HT1080 (cell line): ENCODE measurements at regions not wholly inside any gene's neighbourhood (a gene's known extent, or its start where the extent isn't known, plus 50 kb on each side); places are given as distances from the start of the nearest gene placed in this dataset.
A peak's percentile ranks its signal among the peaks of the same experiment; 100 is the strongest.

Experiments
- DNase-seq: peaks from one replicate; pipeline ENCODE4 v3.0.0-alpha.2; 2015; ENCODE audit warnings: low read depth

- no peak for DNase-seq
Observed at GRCh38 chr7:54846273-54846672, 87.3 kb upstream of the SEC61G start.

DNA sequence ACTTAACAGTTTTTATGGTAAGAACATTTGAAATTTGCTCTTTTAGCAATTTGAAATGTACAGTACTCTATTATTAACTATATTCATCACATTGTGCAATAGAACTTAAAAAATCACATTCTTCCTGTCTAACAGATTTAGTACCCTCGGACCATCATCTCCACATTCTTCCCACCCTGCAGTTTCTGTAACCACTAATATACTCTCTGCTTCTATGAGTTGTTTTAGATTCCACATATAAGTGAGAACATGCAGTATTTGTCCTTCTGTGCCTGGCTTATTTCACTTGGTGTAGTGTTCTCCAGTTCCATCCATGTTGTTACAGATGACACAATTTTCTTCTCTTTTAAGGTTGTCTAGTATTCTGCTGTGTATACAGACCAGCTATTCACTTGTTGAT is 88.9 kb upstream of the SEC61G start:
- no peak for DNase-seq

DNA sequence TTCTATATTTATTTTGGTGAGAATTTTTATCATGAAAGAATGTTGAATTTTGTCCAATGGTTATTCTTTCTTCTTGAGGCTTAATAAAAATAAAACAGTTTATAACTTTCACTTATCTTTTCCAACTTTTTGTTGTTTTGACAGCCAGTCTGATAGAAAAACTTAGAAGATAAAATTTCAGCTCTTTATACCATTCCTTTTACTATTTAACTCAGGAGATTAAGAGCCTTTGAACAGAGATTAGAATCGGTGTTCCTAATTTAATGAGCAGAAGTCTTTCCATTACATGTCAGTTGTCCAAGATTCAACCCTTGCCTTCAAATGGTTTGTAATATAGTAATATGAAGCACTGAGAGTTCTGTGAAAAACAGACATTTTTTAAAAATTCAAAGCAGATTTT is 97.8 kb upstream of the SEC61G start:
- DNase-seq = no peak

- no peak for DNase-seq
Observed at GRCh38 chr7:54857294-54857693, 98.3 kb upstream of the SEC61G start.

DNA sequence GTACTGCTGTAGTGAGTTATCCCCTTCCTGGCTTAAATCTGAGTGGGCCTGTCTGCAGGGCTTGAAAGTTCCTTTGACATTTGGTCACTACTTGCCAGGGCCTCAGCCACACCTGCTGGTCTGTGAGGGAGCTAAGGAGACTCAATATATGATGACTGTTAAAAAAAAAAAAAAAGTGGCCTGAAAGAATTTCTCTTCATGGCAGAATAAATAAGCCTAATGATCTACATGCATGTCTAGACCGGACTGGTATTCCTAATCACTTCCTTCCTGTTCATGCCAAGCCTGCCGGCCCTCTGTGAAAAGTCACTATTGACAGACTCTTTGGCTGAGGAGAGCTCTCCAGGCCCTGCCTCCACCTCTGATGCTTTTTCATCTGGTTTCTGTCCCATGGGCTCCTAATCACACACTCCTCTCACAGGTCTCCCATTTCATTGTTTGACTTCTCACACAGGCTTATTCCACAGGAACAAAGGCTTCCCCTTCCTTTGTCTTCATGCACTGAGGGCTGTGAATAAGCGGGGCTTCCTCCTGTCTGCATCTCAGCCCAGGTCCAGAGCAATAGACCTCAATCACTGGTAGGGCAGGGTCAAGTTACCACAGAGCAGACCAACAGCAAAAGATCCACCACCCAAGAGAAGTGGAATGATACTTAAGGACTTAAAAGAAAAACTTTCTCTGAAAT is 99.1 kb upstream of the SEC61G start:
- DNase-seq = peak; percentile 47

- DNase-seq = no peak
Observed at GRCh38 chr7:54859066-54859465, 100.1 kb upstream of the SEC61G start.

DNA sequence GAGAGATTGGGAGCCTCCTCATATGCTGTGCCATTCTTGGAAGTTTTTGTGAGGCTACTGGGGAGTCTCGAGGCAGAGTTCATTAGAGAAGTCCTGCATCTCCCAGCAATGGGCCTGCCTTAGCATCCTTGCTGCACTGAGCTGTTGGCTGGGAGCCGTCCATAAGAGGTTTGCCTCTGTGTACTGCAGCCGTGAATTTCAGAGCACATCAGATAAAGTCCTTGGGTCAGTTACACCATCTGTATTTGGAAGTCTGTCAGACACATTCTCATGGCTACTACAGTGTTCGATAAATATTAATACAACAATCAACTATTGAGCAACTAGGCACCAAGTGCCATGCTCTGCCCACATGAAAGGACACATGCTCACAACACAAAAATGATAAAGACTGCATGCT is 100.5 kb upstream of the SEC61G start:
- DNase-seq = no peak

GRCh38 chr7:54860003-54860775 is 101.2 kb upstream of the SEC61G start:
- DNase-seq = peak; percentile 32

GRCh38 chr7:54860843-54861242 is 101.8 kb upstream of the SEC61G start:
- DNase-seq = no peak

- no peak for DNase-seq
Observed at GRCh38 chr7:54864663-54865062, 105.7 kb upstream of the SEC61G start.

- no peak for DNase-seq
Observed at GRCh38 chr7:54869523-54869922, 110.5 kb upstream of the SEC61G start.

- peak; percentile 33 for DNase-seq
Observed at GRCh38 chr7:54874804-54875203, 115.8 kb upstream of the SEC61G start.

DNA sequence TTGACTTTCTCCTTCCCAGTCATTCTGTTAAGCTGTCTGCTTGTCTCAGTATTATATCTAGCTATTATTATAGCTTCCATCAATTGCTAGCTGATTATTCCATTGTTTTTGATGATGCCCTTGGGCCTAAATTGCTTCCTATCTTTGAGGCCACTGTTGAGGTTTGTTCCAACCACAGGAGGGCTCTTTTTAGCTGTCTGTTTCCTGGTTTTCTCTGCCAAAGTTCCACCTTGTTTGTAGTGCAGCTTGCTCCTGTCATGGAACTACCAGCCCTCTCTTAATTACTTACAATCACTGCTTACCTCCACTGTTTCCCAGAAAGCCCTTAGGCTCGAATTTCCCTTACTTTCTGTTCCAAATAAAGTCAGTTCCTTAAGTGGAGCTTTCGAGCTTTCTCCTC is 118.7 kb upstream of the SEC61G start:
- DNase-seq = peak; percentile 25

- DNase-seq = no peak
Observed at GRCh38 chr7:54878339-54878738, 119.3 kb upstream of the SEC61G start.

GRCh38 chr7:54879776-54880175 is 120.8 kb upstream of the SEC61G start:
- DNase-seq = no peak

- DNase-seq = no peak
Observed at GRCh38 chr7:54880326-54880989, 121.4 kb upstream of the SEC61G start.

DNA sequence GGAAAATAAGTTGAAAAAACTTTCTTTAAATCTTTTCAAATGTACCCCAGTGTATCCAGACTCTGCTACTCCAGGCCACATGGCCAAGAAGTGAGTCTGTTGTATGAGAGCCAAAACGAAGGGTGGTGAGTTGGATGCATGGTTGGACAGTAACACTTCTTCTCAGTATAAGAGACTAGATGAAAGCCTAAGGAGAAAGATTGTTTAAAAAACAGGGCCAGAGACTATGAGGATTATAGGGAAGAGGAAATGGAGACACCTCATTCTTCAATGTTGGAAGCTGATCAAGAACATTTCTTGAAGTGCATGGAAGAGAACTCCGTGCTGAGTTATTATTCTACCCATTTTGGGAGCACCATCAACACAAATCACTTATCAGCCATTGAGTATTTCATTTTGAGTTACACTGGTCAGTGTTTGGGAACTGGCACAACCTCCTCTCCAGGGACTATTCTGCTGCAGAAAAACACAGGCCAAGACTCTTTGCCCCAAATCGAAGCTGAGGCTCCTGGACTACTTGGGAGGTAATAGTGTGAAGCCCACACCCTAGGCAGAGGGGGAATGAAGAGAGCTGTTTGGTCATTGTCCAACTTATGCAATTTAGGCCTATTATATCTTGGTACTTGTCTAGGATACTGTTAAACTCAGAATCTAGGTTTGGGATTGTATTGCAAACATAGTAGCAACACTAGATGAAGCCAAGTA is 123.0 kb upstream of the SEC61G start:
- DNase-seq = no peak

DNA sequence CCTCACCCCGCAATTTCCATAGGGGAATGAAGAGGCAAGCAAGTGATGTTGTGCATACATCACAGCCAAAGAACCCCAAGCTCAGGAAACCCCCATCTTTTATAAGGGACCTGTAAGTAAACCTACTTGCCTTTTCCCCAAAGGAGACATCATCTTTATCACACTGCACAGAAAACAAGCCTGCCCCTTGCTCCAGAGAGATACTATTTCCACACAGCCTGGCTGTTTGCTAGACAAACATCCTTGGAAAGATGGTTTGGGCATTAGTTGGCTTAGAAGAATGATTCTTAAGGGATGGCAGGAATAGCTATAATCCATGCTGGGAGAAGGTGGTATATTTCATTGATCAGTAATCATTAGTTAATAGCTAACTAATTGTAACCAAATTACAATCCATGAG is 123.7 kb upstream of the SEC61G start:
- no peak for DNase-seq

DNA sequence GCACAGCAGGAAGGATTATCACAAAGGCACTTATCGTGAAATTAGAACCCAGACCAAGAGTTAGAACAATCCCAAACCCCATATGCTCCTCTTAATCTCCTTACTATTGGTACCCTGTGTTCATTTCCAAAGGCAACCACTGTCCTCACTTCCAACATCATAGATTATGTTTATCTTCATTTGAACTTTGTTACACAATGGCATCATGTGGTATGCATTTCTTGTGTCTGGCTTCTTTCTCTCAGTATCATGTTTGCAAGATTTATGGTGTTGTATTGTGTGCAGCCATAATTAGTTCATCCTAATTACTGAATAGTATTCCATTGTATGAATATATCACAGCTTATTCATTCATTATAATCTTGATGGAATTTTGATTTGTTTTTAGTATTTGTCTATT is 124.6 kb upstream of the SEC61G start:
- DNase-seq = no peak

DNA sequence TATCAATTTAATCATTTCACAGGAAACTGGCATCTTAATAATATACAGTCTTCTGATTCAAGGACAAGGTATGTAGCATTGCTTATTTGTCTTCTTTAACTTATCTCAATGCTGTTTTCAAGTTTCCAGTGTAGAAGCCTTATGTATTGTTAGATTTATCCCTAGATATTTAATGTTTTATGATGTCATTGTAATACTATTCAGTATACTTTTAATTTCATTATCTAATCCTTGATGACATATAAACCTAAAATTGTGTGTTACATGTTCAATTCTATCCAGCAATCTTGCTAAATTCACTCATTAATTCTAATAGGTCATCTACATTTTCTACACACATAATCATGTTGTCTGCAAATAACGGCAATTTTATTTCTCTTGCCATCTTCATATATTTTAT is 126.3 kb upstream of the SEC61G start:
- DNase-seq = no peak

GRCh38 chr7:54888067-54888733 is 129.2 kb upstream of the SEC61G start:
- no peak for DNase-seq

DNA sequence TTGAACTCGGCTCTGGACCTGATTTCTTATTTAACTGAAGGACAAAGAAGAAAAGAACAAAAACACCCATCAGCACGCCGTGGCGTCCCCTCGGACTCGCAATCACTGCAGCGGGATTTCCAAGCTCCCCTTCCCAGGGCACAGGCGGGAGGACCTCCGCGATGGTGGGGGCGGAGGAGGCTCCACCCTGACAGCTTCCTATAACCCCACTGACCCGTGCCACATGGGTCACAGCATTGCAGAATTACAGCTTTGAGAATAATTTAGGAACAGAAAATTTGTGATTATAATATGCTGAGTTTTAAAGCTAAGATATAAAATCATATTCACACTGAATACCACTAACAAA is 129.7 kb upstream of the SEC61G start:
- DNase-seq = no peak
